T-helper 1 cell treated with Interleukin-12 subunit alpha and Interleukin-12 subunit beta and Interleukin-4 antibody, amounts not matched to agents 30 μg/mL and 1 μg/mL, for 36 hours (primary cell): ENCODE measurements at regions not wholly inside any gene's neighbourhood (a gene's known extent, or its start where the extent isn't known, plus 50 kb on each side); places are given as distances from the start of the nearest gene placed in this dataset.

Experiments used
- H3K27ac Mint-ChIP-seq: one replicate; pipeline ENCODE4 v1.8.0; 2021; ENCODE audit warnings: mild to moderate bottlenecking, mixed read lengths
- H3K27me3 Mint-ChIP-seq: one replicate; pipeline ENCODE4 v1.8.0; 2021; ENCODE audit warnings: low read depth, mixed read lengths
- H3K36me3 Mint-ChIP-seq: one replicate; pipeline ENCODE4 v1.8.0; 2021; ENCODE audit warnings: low read depth, mixed read lengths
- H3K4me1 Mint-ChIP-seq: one replicate; pipeline ENCODE4 v1.8.0; 2021; ENCODE audit warnings: low read depth, mixed read lengths
- H3K4me3 Mint-ChIP-seq: one replicate; pipeline ENCODE4 v1.8.0; 2021; ENCODE audit warnings: mild to moderate bottlenecking, moderate library complexity, mixed read lengths
- H3K9me3 Mint-ChIP-seq: one replicate; pipeline ENCODE4 v1.8.0; 2021; ENCODE audit warnings: mixed read lengths

DNA sequence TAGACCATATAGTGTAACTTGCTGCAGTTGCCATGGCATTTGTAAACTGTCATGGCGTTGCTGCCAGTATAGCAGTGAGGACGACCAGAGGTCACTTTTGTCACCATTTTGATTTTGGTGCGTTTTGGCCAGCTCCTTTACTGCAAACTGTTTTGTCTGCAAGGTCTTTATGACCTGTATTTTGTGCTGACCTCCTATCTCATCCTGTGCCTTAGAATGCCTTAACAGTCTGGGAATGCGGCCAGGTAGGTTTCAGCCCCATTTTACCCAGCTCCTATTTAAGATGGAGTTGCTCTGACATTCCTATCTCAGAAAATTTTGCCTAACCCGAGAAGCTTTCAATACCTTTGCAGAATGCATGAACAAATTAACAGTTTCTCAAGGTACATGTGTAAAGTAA is 914.4 kb upstream of the ACO1 start:
- Mint-ChIP-seq H3K27ac (no peak overlapping the region), H3K4me3 (no peak overlapping the region), H3K27me3 (no peaks in the 10 kb centered on the region), H3K36me3 (no peaks in the 10 kb centered on the region), H3K4me1 (no peaks in the 10 kb centered on the region), H3K9me3 (no peaks in the 10 kb centered on the region)

DNA sequence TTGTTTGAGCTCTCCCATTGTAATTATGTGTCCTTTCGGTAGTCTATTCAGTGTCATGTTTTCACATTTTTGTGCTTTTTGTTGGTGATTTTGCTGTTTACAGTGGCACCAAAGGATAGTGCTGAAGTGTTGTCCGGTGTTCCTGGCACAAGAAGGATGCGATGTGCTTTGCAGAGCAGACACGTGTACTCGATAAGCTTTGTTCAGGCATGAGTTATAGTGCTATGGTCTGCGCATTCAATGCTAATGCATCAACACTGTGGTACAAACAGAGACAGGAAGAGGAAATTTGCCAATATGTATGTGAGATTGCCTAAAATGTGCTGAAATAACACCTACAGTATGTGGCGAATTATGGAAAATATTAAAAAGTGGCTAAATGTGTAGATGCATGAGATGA is 913.4 kb upstream of the ACO1 start:
- Mint-ChIP-seq H3K27ac (no peak overlapping the region), H3K4me1 (no peaks in the 10 kb centered on the region), H3K27me3 (no peaks in the 10 kb centered on the region), H3K9me3 (no peaks in the 10 kb centered on the region), H3K36me3 (no peaks in the 10 kb centered on the region), H3K4me3 (no peak overlapping the region)

DNA sequence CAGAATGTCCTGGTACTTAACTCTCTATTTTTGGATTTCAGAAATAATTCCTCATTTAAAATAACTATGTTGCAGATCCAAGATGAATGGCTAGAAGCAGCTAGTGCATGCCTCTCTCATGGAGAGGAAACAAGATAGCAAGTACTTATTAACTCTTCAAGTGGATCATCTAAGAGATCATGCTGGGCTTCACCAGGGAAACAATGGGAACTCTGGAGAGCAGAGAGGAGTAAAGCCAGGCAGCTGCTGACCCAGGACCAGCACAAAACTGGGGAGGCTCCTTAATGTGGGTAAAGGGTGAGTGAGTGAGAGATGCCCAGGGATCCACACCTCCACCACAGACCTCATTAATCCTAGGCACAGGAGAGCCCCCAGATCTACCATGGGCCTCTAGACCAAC is 897.8 kb upstream of the ACO1 start:
- H3K27ac Mint-ChIP-seq = no peak overlapping the region
- no peaks in the 10 kb centered on the region for H3K4me1 Mint-ChIP-seq
- H3K27me3 Mint-ChIP-seq = no peaks in the 10 kb centered on the region
- H3K36me3 Mint-ChIP-seq = no peaks in the 10 kb centered on the region
- no peak overlapping the region for H3K4me3 Mint-ChIP-seq
- no peaks in the 10 kb centered on the region for H3K9me3 Mint-ChIP-seq

DNA sequence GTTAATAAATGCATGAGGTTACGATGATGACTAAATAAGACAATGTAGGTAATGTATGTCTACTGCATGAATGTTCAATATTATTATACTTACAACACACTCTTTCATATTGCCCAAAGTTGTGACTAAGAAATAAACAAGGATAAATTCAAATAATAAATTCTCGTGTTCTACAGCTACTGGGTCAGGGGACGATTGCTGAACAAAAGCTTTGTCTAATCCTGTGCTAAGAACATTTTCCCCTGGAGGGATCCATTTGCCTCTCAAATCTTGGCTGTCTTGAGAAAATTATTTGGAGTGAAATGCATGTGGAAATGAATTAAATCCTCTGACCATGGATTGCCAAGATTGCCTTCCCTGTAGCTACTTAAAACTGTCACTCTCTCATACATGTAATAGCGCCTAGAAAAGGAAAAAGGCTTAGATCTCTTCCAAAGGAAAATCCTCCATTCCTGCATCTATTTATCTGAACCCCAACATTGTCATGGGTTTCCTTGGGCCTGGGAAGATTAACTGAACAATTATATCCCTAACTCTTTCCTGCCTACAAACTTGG is 893.8 kb upstream of the ACO1 start:
- Mint-ChIP-seq H3K4me3 (no peak overlapping the region), H3K36me3 (no peaks in the 10 kb centered on the region), H3K27ac (no peak overlapping the region), H3K9me3 (no peaks in the 10 kb centered on the region), H3K27me3 (no peaks in the 10 kb centered on the region), H3K4me1 (no peaks in the 10 kb centered on the region)

DNA sequence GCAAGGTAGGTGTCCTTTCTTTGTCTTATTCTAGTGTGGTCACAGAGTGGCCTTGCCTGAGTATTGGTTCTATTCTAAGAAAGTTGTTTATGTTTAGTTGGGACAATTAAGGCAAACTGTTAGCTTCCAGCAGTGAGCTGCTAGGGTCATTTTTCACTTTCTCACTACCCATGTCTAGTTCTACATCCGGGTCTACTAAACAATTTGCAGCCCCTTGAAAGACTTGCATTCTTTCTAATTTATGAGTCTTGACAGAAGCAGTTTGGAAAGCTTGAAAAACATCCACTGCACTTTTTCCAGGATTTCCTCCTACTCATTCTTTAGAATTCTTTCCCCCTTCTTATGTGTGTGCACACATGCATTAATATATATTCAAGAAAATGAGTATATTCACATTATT is 892.2 kb upstream of the ACO1 start:
- Mint-ChIP-seq H3K36me3 (no peaks in the 10 kb centered on the region), H3K9me3 (peaks cover 6% of the 10 kb centered on the region), H3K27ac (no peak overlapping the region)

DNA sequence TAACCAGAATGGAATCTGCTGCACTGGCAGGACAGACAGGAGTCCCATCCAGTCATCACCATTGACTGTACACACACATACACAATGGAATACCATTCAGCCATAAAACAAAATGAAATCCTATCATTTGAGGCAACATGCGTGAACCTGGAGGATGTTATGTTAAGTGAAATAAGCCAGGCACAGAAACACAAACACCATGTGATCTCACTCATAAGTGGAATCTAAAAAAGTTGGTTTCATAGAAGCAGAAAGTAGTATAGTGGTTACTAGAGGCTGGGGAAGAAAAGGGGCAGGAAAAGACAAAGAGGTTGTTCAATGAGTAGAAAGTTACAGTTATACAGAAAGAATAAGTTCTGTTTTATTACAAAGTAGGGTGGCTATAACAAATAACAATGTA is 884.0 kb upstream of the ACO1 start:
- Mint-ChIP-seq H3K4me3 (no peak overlapping the region), H3K4me1 (no peaks in the 10 kb centered on the region), H3K27ac (no peak overlapping the region), H3K27me3 (no peaks in the 10 kb centered on the region), H3K9me3 (peaks cover 6% of the 10 kb centered on the region), H3K36me3 (no peaks in the 10 kb centered on the region)

More for the DNA sequence above, 892.2 kb upstream of the ACO1 start:
- H3K27me3 Mint-ChIP-seq = no peaks in the 10 kb centered on the region
- H3K4me1 Mint-ChIP-seq = no peaks in the 10 kb centered on the region
- H3K4me3 Mint-ChIP-seq = no peak overlapping the region

DNA sequence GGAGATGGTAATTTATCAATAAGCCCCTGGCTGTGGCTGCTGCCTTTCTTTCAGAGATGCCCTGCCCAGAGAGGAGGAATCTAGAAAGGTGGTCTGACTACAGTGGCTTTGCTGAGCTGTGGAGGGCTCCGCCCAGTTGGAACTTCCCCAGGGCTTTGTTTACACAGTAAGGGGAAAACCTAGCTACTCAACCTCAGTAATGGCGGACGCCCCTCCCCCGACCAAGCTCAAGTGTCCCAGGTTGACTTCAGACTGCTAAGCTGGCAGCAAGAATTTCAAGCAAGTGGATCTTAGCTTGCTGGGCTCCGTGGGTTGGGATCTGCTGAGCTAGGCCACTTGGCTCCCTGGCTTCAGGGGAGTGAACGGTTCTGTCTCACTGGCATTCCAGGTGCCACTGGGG is 865.4 kb upstream of the ACO1 start:
- H3K4me3 Mint-ChIP-seq = no peak overlapping the region
- H3K4me1 Mint-ChIP-seq = no peaks in the 10 kb centered on the region
- peaks cover 28% of the 10 kb centered on the region for H3K9me3 Mint-ChIP-seq
- H3K27ac Mint-ChIP-seq = no peak overlapping the region
- no peaks in the 10 kb centered on the region for H3K36me3 Mint-ChIP-seq
- no peaks in the 10 kb centered on the region for H3K27me3 Mint-ChIP-seq

DNA sequence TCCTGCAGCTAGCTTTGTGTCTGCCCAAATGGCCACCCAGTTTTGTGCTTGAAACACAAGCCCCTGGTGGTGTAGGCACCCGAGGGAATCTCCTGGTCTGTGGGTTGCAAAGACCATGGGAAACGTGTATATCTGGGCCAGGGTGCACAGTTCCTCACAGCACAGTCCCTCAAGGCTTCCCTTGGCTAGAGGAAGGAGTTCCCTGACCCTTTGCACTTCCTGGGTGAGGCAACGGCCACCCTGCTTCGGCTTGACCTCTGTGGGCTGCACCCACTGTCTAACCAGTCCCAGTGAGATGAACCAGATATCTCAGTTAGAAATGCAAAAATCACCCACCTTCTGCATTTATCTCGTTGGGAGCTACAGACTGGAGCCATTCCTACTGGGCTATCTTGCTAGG is 865.0 kb upstream of the ACO1 start:
- Mint-ChIP-seq H3K4me1 (no peaks in the 10 kb centered on the region), H3K9me3 (peaks cover 25% of the 10 kb centered on the region), H3K27me3 (no peaks in the 10 kb centered on the region), H3K36me3 (no peaks in the 10 kb centered on the region), H3K4me3 (no peak overlapping the region), H3K27ac (no peak overlapping the region)

DNA sequence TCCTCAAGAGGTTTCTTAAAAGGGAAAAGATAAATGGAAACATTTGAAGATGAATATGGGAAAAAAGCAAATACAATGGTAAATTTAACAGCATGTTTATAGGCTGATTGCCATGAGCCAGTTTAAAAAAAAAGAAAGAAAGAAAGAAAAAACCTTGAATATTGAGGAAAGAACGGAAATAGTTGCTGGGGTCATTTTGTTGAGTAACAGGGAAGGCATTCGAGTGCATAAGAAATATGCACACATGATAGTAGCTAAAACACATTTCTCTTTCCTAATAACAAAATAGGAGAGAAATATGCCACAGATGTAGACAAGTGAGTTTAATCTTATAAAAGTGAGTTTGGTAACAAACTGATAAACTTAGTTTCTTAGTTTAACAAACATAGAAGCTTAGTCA is 864.6 kb upstream of the ACO1 start:
- Mint-ChIP-seq H3K36me3 (no peaks in the 10 kb centered on the region), H3K4me1 (no peaks in the 10 kb centered on the region), H3K4me3 (no peak overlapping the region), H3K27me3 (no peaks in the 10 kb centered on the region), H3K9me3 (peaks cover 25% of the 10 kb centered on the region), H3K27ac (no peak overlapping the region)

DNA sequence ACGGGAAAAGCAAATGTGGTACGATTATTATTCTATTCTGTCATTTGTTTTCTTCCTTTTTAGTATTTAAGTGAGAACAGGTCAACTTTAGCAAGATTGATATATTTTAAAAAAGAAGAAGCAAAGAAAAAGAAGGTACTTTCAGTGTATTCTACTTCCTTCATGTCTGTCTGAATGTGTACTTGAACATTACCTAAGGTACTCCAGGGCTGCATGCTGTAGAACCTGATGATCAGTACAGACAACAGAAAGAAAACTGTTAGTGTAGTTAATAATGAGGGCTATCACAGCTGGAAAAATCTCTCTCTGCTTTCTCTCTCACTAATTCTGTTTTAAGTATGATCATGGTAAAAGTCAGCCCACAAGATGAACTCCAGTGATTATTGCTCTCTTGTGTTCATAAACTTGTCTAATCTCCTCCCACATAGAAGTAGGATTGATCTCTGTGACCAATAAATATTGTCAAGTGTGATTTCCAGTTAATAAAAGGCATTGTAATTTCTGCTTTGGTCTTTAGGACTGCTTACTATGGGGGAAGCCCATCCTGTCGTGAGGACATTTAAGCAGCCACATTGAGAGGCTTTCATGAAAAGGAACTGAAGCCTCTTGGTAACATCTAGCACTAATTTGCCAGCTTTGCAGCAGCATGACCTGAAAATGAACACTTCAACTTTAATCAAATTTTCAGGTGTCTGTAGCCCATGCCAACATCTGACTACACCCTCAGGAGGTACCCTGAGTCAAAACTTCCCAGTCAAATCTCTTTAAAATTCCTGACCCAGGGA is 864.0 kb upstream of the ACO1 start:
- Mint-ChIP-seq H3K27ac (no peak overlapping the region), H3K27me3 (no peaks in the 10 kb centered on the region), H3K4me1 (no peaks in the 10 kb centered on the region), H3K9me3 (peaks cover 26% of the 10 kb centered on the region), H3K4me3 (no peak overlapping the region), H3K36me3 (no peaks in the 10 kb centered on the region)

DNA sequence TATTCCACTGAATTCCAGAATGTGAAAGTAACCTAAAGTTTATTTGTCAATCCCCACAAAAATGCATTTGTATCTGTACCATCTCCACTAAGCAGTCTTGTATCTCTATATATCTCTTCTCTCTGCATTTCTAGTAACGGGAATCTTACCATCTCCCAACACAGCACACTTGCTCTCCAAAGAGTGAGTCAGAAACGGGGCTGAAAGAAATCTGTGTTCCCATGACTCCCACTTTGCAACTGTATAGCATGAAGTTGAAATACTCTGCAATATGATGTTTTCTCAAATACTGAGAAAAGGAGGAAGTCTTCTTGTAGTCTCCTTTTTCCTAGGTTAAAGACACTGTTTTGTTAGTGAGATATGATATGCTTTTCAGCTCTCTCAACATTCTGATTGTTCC is 848.8 kb upstream of the ACO1 start:
- Mint-ChIP-seq H3K36me3 (no peaks in the 10 kb centered on the region), H3K27me3 (no peaks in the 10 kb centered on the region), H3K4me3 (no peak overlapping the region), H3K9me3 (peaks cover 3% of the 10 kb centered on the region), H3K27ac (no peak overlapping the region), H3K4me1 (no peaks in the 10 kb centered on the region)

DNA sequence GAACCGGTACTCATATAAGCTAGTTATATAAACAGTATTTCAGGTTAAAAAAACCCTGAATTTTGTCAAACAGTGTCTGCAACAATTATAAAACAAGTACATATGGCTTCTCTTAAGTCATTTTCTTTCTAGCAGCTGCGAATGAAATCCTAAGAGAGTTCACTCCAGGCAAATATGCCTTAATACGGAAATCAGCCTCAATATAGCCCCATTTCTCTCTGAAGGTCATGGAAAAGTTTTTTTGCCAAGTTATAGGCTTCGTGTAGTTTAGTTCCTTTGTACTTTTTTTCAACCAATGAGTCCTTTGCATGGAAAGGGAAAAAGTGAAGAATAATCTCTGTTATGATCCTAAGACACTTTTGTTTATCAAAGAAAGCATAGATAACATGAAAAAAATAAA is 848.0 kb upstream of the ACO1 start:
- H3K9me3 Mint-ChIP-seq = peaks cover 3% of the 10 kb centered on the region

DNA sequence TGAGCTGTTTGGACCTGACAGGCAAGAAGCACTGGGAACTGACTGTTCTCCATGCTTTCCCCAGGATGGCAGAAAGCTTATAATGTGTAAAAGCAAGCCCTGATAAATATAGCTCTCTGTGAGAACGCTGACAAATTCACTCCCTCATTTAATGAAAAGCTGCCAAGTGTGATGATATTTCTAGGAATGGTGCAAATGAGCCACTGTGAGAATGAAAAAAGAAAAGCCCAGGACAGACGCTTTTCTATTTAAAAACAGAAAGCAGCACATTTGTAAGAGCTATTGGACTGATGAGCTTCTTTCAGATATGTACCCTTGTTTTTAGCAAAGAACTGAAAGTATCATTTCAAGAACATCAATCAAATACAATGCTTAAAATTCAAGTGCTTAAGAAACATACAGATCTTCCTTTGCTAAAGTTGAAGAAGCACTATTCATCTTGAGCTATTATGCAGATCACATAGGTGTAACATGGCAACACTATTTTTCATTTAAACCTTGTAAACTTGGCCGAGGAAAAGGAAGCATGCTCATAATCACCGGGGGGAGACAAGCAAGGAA is 842.6 kb upstream of the ACO1 start:
- no peaks in the 10 kb centered on the region for H3K9me3 Mint-ChIP-seq
- H3K36me3 Mint-ChIP-seq = no peaks in the 10 kb centered on the region
- H3K4me3 Mint-ChIP-seq = no peak overlapping the region
- H3K4me1 Mint-ChIP-seq = peaks cover 4% of the 10 kb centered on the region
- H3K27ac Mint-ChIP-seq = no peak overlapping the region
- no peaks in the 10 kb centered on the region for H3K27me3 Mint-ChIP-seq

More for the DNA sequence above, 848.0 kb upstream of the ACO1 start:
- Mint-ChIP-seq H3K27ac (no peak overlapping the region), H3K4me1 (no peaks in the 10 kb centered on the region), H3K36me3 (no peaks in the 10 kb centered on the region), H3K4me3 (no peak overlapping the region), H3K27me3 (no peaks in the 10 kb centered on the region)

DNA sequence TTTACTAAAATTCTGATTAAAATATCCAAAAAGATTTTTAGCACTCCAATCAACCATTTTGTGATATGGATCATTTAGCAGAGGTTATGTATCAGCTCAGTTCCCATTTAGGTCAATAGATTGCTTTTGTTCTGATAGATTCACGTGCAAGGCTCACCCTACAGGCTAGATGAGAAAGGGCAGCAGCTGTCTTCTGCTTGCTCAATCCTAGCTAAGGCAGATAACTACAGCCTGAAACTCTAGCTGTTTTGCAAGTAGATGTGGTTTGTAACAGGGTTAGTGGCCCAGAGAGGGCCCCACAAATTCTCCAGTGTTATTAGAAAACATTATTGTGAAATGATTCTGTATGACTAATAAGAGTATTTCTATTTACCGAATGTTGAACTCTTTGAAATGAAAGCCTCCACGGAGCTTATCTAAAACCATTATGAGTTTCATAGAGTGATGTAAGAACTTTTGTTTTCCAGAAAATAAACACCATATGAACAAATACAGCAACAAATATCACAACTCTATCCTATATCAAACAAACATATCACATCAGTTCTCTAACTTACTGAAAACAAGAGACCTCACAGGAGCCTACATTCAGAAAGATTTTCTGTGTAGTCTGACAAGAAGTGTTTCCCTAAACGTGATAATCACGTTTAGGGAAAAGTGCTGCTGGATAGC is 841.9 kb upstream of the ACO1 start:
- Mint-ChIP-seq H3K4me1 (peaks cover 4% of the 10 kb centered on the region), H3K27me3 (no peaks in the 10 kb centered on the region), H3K4me3 (no peak overlapping the region), H3K27ac (no peak overlapping the region), H3K36me3 (no peaks in the 10 kb centered on the region), H3K9me3 (no peaks in the 10 kb centered on the region)

DNA sequence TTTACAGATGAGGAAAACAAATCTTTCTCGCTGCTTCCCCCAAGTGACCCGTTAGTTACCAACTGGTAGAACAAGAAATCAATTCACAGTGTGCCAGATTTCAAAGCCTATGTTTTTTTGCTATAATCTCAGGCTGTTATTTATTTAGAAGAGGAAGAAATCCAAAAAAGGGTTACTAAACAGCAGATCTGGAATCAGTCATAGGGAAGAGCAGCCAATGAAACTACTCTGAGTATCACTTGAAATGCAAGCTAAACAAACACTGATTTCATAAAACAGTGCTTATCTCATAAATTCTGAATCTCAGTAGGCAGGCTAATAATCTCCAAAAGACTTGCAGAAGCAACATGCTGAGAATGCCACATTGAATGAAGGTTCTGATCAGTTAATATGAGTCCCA is 829.5 kb upstream of the ACO1 start:
- Mint-ChIP-seq H3K36me3 (no peaks in the 10 kb centered on the region), H3K4me1 (no peaks in the 10 kb centered on the region)

More for the DNA sequence above, 829.5 kb upstream of the ACO1 start:
- no peak overlapping the region for H3K4me3 Mint-ChIP-seq
- H3K27ac Mint-ChIP-seq = no peak overlapping the region
- H3K27me3 Mint-ChIP-seq = no peaks in the 10 kb centered on the region
- no peaks in the 10 kb centered on the region for H3K9me3 Mint-ChIP-seq
